ENCODE measurements at regions not wholly inside any gene's neighbourhood (a gene's known extent, or its start where the extent isn't known, plus 50 kb on each side); places are given as distances from the start of the nearest gene placed in this dataset.

- no peaks in the 10 kb centered on the region for H3K9me3 ChIP-seq
- 87 to 95% (median 93%) methylated on average over 6 of the region's 6 CpGs for WGBS, 3 donors
- TF ChIP-seq CTCF (IDR thresholded peaks at IDR 0.05) = no peak
- intact Hi-C loops (cut with DNase I) = no loop called here
- ATAC-seq = no peak
- no peak overlapping the region for H3K4me3 ChIP-seq
- H3K4me1 ChIP-seq = no peaks in the 10 kb centered on the region
- DNase-seq = no peak
- H3K27ac ChIP-seq = no peak overlapping the region
- H3K27me3 ChIP-seq (ENCODE audit: insufficient read depth in 3 of 3, low read length in 2 of 3) = peaks cover 0 to 15% (median 0%) of the 10 kb centered on the region in 3 donors
- H3K36me3 ChIP-seq (ENCODE audit: insufficient read depth in 1 of 2, low read depth in 1 of 2) = no peaks in the 10 kb centered on the region
Measured at GRCh38 chr18:75643083-75643482, 215.6 kb upstream of the SMIM21 start.

- Histone ChIP-seq H3K36me3 (ENCODE audit: insufficient read depth in 1 of 2, low read depth in 1 of 2) (no peaks in the 10 kb centered on the region), H3K9me3 (no peaks in the 10 kb centered on the region), H3K4me1 (no peaks in the 10 kb centered on the region), H3K27ac (no peak overlapping the region), H3K27me3 (ENCODE audit: insufficient read depth in 3 of 3, low read length in 2 of 3) (peaks cover 0 to 21% (median 3%) of the 10 kb centered on the region in 3 donors), H3K4me3 (no peak overlapping the region)
- intact Hi-C loops (cut with DNase I) = no loop called here
- no peak for ATAC-seq
- no peak for DNase-seq
- 74 to 77% (median 75%) methylated on average over 8 of the region's 8 CpGs for WGBS, 3 donors
- no peak for TF ChIP-seq CTCF (IDR thresholded peaks at IDR 0.05)
Measured at GRCh38 chr18:75639472-75639831, 211.9 kb upstream of the SMIM21 start.

GRCh38 chr18:75638776-75639471, 211.4 kb upstream of the SMIM21 start:
- DNase-seq = no peak
- WGBS, 3 donors = 9 to 13% (median 11%) methylated on average over 24 of the region's 24 CpGs

GRCh38 chr18:75638223-75638775, 210.8 kb upstream of the SMIM21 start:
- peak in 3 of 4 donors; percentile 10 to 32 (median 24) for ATAC-seq

More at GRCh38 chr18:75638776-75639471, 211.4 kb upstream of the SMIM21 start:
- peak overlapping the region; percentile 22 for H3K4me3 ChIP-seq
- peak; percentile 46 to 85 (median 80) for ATAC-seq
- no peak overlapping the region for H3K27ac ChIP-seq
- intact Hi-C loops (cut with DNase I) = no loop called here
- TF ChIP-seq CTCF (IDR thresholded peaks at IDR 0.05) = no peak
- H3K36me3 ChIP-seq (ENCODE audit: insufficient read depth in 1 of 2, low read depth in 1 of 2) = no peaks in the 10 kb centered on the region
- no peaks in the 10 kb centered on the region for H3K9me3 ChIP-seq
- peaks cover 0 to 18% (median 3%) of the 10 kb centered on the region in 3 donors for H3K27me3 ChIP-seq (ENCODE audit: insufficient read depth in 3 of 3, low read length in 2 of 3)
- no peaks in the 10 kb centered on the region for H3K4me1 ChIP-seq

More at GRCh38 chr18:75638223-75638775, 210.8 kb upstream of the SMIM21 start:
- H3K27me3 ChIP-seq (ENCODE audit: insufficient read depth in 3 of 3, low read length in 2 of 3) = peaks cover 0 to 17% (median 3%) of the 10 kb centered on the region in 3 donors
- no peaks in the 10 kb centered on the region for H3K9me3 ChIP-seq
- no peaks in the 10 kb centered on the region for H3K36me3 ChIP-seq (ENCODE audit: insufficient read depth in 1 of 2, low read depth in 1 of 2)
- no peak for TF ChIP-seq CTCF (IDR thresholded peaks at IDR 0.05)
- peak overlapping the region; percentile 22 for H3K4me3 ChIP-seq
- DNase-seq = no peak
- intact Hi-C loops (cut with DNase I) = no loop called here
- H3K27ac ChIP-seq = no peak overlapping the region
- WGBS, 3 donors = 9 to 27% (median 15%) methylated on average over 16 of the region's 16 CpGs
- no peaks in the 10 kb centered on the region for H3K4me1 ChIP-seq

Measured in psoas muscle (tissue), 7 donors.